ENCODE measurements at regions not wholly inside any gene's neighbourhood (a gene's known extent, or its start where the extent isn't known, plus 50 kb on each side); places are given as distances from the start of the nearest gene placed in this dataset.

GRCh38 chr21:32132409-32132808, 146.4 kb downstream of the MIS18A start:
- Histone ChIP-seq H3K27ac (ENCODE audit: low read depth in 2 of 2, low read length in 2 of 2) (no peak overlapping the region), H3K4me1 (ENCODE audit: control insufficient read depth in 2 of 3, insufficient read depth in 2 of 3, low read depth in 1 of 3, low read length in 3 of 3) (no peaks in the 10 kb centered on the region), H3K4me3 (ENCODE audit: low read length in 3 of 3) (no peak overlapping the region), H3K9me3 (ENCODE audit: control insufficient read depth in 2 of 3, insufficient read depth in 1 of 3, low read length in 3 of 3) (peaks cover 0 to 5% (median 0%) of the 10 kb centered on the region in 3 donors), H3K27me3 (ENCODE audit: control insufficient read depth, insufficient read depth, low read length) (no peaks in the 10 kb centered on the region), H3K9ac (ENCODE audit: low read length in 3 of 3) (no peak overlapping the region), H3K36me3 (ENCODE audit: control insufficient read depth in 2 of 3, insufficient read depth in 3 of 3, low read length in 3 of 3) (no peaks in the 10 kb centered on the region)
- no peak for TF ChIP-seq CTCF (IDR thresholded peaks at IDR 0.05; ENCODE audit: borderline replicate concordance, extremely low read depth, insufficient read depth)
- FAIRE-seq = no peak
- DNase-seq = no peak
- intact Hi-C loops (cut with DNase I) = no loop called here

- FAIRE-seq (no peak), DNase-seq (no peak)
- Histone ChIP-seq H3K9ac (ENCODE audit: low read length in 3 of 3) (no peak overlapping the region), H3K27ac (ENCODE audit: low read depth in 2 of 2, low read length in 2 of 2) (no peak overlapping the region), H3K4me1 (ENCODE audit: control insufficient read depth in 2 of 3, insufficient read depth in 2 of 3, low read depth in 1 of 3, low read length in 3 of 3) (no peaks in the 10 kb centered on the region), H3K36me3 (ENCODE audit: control insufficient read depth in 2 of 3, insufficient read depth in 3 of 3, low read length in 3 of 3) (no peaks in the 10 kb centered on the region), H3K4me3 (ENCODE audit: low read length in 3 of 3) (no peak overlapping the region), H3K9me3 (ENCODE audit: control insufficient read depth in 2 of 3, insufficient read depth in 1 of 3, low read length in 3 of 3) (peaks cover 0 to 5% (median 0%) of the 10 kb centered on the region in 3 donors), H3K27me3 (ENCODE audit: control insufficient read depth, insufficient read depth, low read length) (no peaks in the 10 kb centered on the region)
- no peak for TF ChIP-seq CTCF (IDR thresholded peaks at IDR 0.05; ENCODE audit: borderline replicate concordance, extremely low read depth, insufficient read depth)
- intact Hi-C loops (cut with DNase I) = no loop called here
Measured at GRCh38 chr21:32131960-32132359, 146.9 kb downstream of the MIS18A start.

- Histone ChIP-seq H3K36me3 (ENCODE audit: control insufficient read depth in 2 of 3, insufficient read depth in 3 of 3, low read length in 3 of 3) (no peaks in the 10 kb centered on the region), H3K27me3 (ENCODE audit: control insufficient read depth, insufficient read depth, low read length) (no peaks in the 10 kb centered on the region), H3K4me1 (ENCODE audit: control insufficient read depth in 2 of 3, insufficient read depth in 2 of 3, low read depth in 1 of 3, low read length in 3 of 3) (no peaks in the 10 kb centered on the region), H3K9ac (ENCODE audit: low read length in 3 of 3) (no peak overlapping the region), H3K9me3 (ENCODE audit: control insufficient read depth in 2 of 3, insufficient read depth in 1 of 3, low read length in 3 of 3) (peaks cover 0 to 5% (median 0%) of the 10 kb centered on the region in 3 donors), H3K27ac (ENCODE audit: low read depth in 2 of 2, low read length in 2 of 2) (no peak overlapping the region), H3K4me3 (ENCODE audit: low read length in 3 of 3) (no peak overlapping the region)
- no peak for DNase-seq
- intact Hi-C loops (cut with DNase I) = no loop called here
- no peak for FAIRE-seq
- TF ChIP-seq CTCF (IDR thresholded peaks at IDR 0.05; ENCODE audit: borderline replicate concordance, extremely low read depth, insufficient read depth) = no peak
Measured at GRCh38 chr21:32131164-32131563, 147.7 kb downstream of the MIS18A start.

Data from kidney (tissue), 13 donors.